MM.1S (cell line): ENCODE measurements at regions not wholly inside any gene's neighbourhood (a gene's known extent, or its start where the extent isn't known, plus 50 kb on each side); places are given as distances from the start of the nearest gene placed in this dataset.

Source experiments
- DNase-seq: peaks from one replicate; pipeline ENCODE4 v3.0.0-alpha.2; 2015
- H2AFZ ChIP-seq: fragments of 300-600 bp; sonication (generic); 2 replicates; pipeline ENCODE4 v1.6.0; 2016; ENCODE audit warnings: antibody characterized with exemption, low read length
- H3F3A ChIP-seq: fragments of 300-600 bp; sonication (generic); 2 replicates; pipeline ENCODE4 v1.6.1; 2016; ENCODE audit warnings: mild to moderate bottlenecking, antibody characterized with exemption, low read length, moderate library complexity, mixed read lengths; ENCODE audit not compliant: insufficient read depth
- H3K27ac ChIP-seq: fragments of 300-600 bp; sonication (generic); 2 replicates; pipeline ENCODE4 v1.5.1; 2016; ENCODE audit warnings: mild to moderate bottlenecking, low read length
- H3K27me3 ChIP-seq: fragments of 300-600 bp; sonication (generic); replicated peaks from 2 replicates; pipeline ENCODE4 v1.6.0; 2016; ENCODE audit warnings: low read length; ENCODE audit not compliant: insufficient read depth
- H3K36me3 ChIP-seq: fragments of 300-600 bp; sonication (generic); replicated peaks from 2 replicates; pipeline ENCODE4 v1.6.1; 2016; ENCODE audit warnings: mild to moderate bottlenecking, low read length, mixed read lengths; ENCODE audit not compliant: insufficient read depth
- H3K4me1 ChIP-seq: fragments of 300-600 bp; sonication (generic); 2 replicates; pipeline ENCODE4 v1.6.1; 2016; ENCODE audit warnings: low read length, mixed read lengths
- H3K4me2 ChIP-seq: fragments of 300-600 bp; sonication (generic); 2 replicates; pipeline ENCODE4 v1.6.0; 2016; ENCODE audit warnings: low read depth, low read length
- H3K4me3 ChIP-seq: fragments of 300-600 bp; sonication (generic); 2 replicates; pipeline ENCODE4 v1.5.1; 2016; ENCODE audit warnings: low read length, mixed read lengths
- H3K79me2 ChIP-seq: fragments of 300-600 bp; sonication (generic); 2 replicates; pipeline ENCODE4 v1.6.1; 2016; ENCODE audit warnings: mixed run types, low read length, mixed read lengths
- H3K9ac ChIP-seq: fragments of 300-600 bp; sonication (generic); 2 replicates; pipeline ENCODE4 v1.6.1; 2016; ENCODE audit warnings: low read length, mixed read lengths
- H3K9me2 ChIP-seq: fragments of 300-600 bp; sonication (generic); replicated peaks from 2 replicates; pipeline ENCODE4 v1.6.1; 2016; ENCODE audit warnings: mild to moderate bottlenecking, low read length, mixed read lengths; ENCODE audit not compliant: insufficient read depth
- H3K9me3 ChIP-seq: fragments of 300-600 bp; sonication (generic); replicated peaks from 2 replicates; pipeline ENCODE4 v1.6.1; 2016; ENCODE audit warnings: mild to moderate bottlenecking, low read length, mixed read lengths; ENCODE audit not compliant: insufficient read depth
- H4K20me1 ChIP-seq: fragments of 300-600 bp; sonication (generic); 2 replicates; pipeline ENCODE4 v1.6.1; 2016; ENCODE audit warnings: mild to moderate bottlenecking, low read length, moderate library complexity, mixed read lengths; ENCODE audit not compliant: insufficient read depth
- CTCF ChIP-seq: fragments of 300-600 bp; sonication (generic); IDR thresholded peaks from 2 replicates; pipeline ENCODE4 v1.5.1; 2016; ENCODE audit warnings: antibody characterized with exemption, low read length, mixed read lengths
- EZH2 ChIP-seq: fragments of 300-600 bp; sonication (generic); optimal IDR thresholded peaks from 2 replicates; pipeline ENCODE3; 2017; ENCODE audit warnings: low read depth, mild to moderate bottlenecking, antibody characterized with exemption, low read length, mixed read lengths
- EZH2phosphoT487 ChIP-seq: fragments of 300-600 bp; sonication (generic); IDR thresholded peaks from 2 replicates; pipeline ENCODE4 v1.6.1; 2018; ENCODE audit warnings: antibody characterized with exemption, low read length

- H3K9ac ChIP-seq = no peak overlapping the region
- no peaks in the 10 kb centered on the region for H3K9me2 ChIP-seq
- H3K4me1 ChIP-seq = no peaks in the 10 kb centered on the region
- no peaks in the 10 kb centered on the region for H3K36me3 ChIP-seq
- H4K20me1 ChIP-seq = no peaks in the 10 kb centered on the region
- no peak for DNase-seq
- TF ChIP-seq EZH2phosphoT487 (no peak), EZH2 (no peak), CTCF (no peak)
- no peak overlapping the region for H3K4me3 ChIP-seq
- no peak overlapping the region for H3K27ac ChIP-seq
- H3F3A ChIP-seq = no peaks in the 10 kb centered on the region
- H3K9me3 ChIP-seq = no peaks in the 10 kb centered on the region
- no peak overlapping the region for H2AFZ ChIP-seq
- H3K4me2 ChIP-seq = no peak overlapping the region
- no peaks in the 10 kb centered on the region for H3K27me3 ChIP-seq
- no peaks in the 10 kb centered on the region for H3K79me2 ChIP-seq
These were observed 289.0 kb downstream of the GLRX3 start for GRCh38 chr10:130425169-130425568.

- no peaks in the 10 kb centered on the region for H3F3A ChIP-seq
- no peaks in the 10 kb centered on the region for H3K9me3 ChIP-seq
These were observed 289.8 kb downstream of the GLRX3 start for GRCh38 chr10:130425881-130426435.

GRCh38 chr10:130427216-130427722, 291.1 kb downstream of the GLRX3 start:
- Histone ChIP-seq H3K4me1 (no peaks in the 10 kb centered on the region), H3K4me3 (no peak overlapping the region), H3F3A (no peaks in the 10 kb centered on the region), H3K36me3 (no peaks in the 10 kb centered on the region), H3K9me2 (no peaks in the 10 kb centered on the region), H3K79me2 (no peaks in the 10 kb centered on the region), H3K9ac (no peak overlapping the region), H3K4me2 (no peak overlapping the region), H3K27ac (no peak overlapping the region), H3K27me3 (no peaks in the 10 kb centered on the region), H2AFZ (no peak overlapping the region), H4K20me1 (no peaks in the 10 kb centered on the region), H3K9me3 (no peaks in the 10 kb centered on the region)
- DNase-seq = no peak
- TF ChIP-seq EZH2 = no peak
- no peak for TF ChIP-seq EZH2phosphoT487
- no peak for TF ChIP-seq CTCF

More at GRCh38 chr10:130425881-130426435, 289.8 kb downstream of the GLRX3 start:
- Histone ChIP-seq H3K9ac (no peak overlapping the region), H3K9me2 (no peaks in the 10 kb centered on the region), H3K4me2 (no peak overlapping the region), H3K27me3 (no peaks in the 10 kb centered on the region), H3K79me2 (no peaks in the 10 kb centered on the region), H3K36me3 (no peaks in the 10 kb centered on the region), H3K4me3 (no peak overlapping the region), H2AFZ (no peak overlapping the region), H3K27ac (no peak overlapping the region), H3K4me1 (no peaks in the 10 kb centered on the region), H4K20me1 (no peaks in the 10 kb centered on the region)
- no peak for DNase-seq
- TF ChIP-seq EZH2 (no peak), CTCF (no peak), EZH2phosphoT487 (no peak)
